ENCODE measurements at regions not wholly inside any gene's neighbourhood (a gene's known extent, or its start where the extent isn't known, plus 50 kb on each side); places are given as distances from the start of the nearest gene placed in this dataset.

- no peak for TF ChIP-seq CTCF (IDR thresholded peaks at IDR 0.05; ENCODE audit: low read length)
- no peak for TF ChIP-seq EZH2 (optimal IDR thresholded peaks at IDR 0.05; ENCODE audit: low read depth, low read length)
Measured at GRCh38 chr2:195592105-195592504, 64.9 kb upstream of the SLC39A10 start.
